HL-60 (cell line): ENCODE measurements at regions not wholly inside any gene's neighbourhood (a gene's known extent, or its start where the extent isn't known, plus 50 kb on each side); places are given as distances from the start of the nearest gene placed in this dataset.

ENCODE experiments used
- DNase-seq, 2 experiments: peaks; one replicate each; pipeline ENCODE4 v3.0.0-alpha.2; 2010 to 2020; ENCODE audit warnings: low read depth in 1 of 2, low spot score in 1 of 2
- H3K27ac ChIP-seq: fragments of 250-450 bp; sonication (Bioruptor Pico); replicated peaks from 2 replicates; pipeline ENCODE4 v1.5.1; 2020; ENCODE audit warnings: mild to moderate bottlenecking, moderate library complexity
- H3K27me3 ChIP-seq: fragments of 250-450 bp; sonication (Bioruptor Pico); 2 replicates; pipeline ENCODE4 v1.5.1; 2021; ENCODE audit warnings: mild to moderate bottlenecking, moderate library complexity; ENCODE audit not compliant: insufficient read depth, poor library complexity, severe bottlenecking
- H3K4me3 ChIP-seq: replicated peaks from 2 replicates; pipeline ENCODE4 v1.5.1; 2011; ENCODE audit warnings: mild to moderate bottlenecking, control low read depth, low read length; ENCODE audit not compliant: insufficient read depth
- GABPA ChIP-seq: IDR thresholded peaks from 2 replicates; pipeline ENCODE4 v1.6.1; 2012; ENCODE audit warnings: low read depth
- POLR2AphosphoS5 ChIP-seq: IDR thresholded peaks from 2 replicates; pipeline ENCODE4 v1.6.1; 2012; ENCODE audit warnings: low read depth
- SPI1 ChIP-seq: IDR thresholded peaks from 2 replicates; pipeline ENCODE4 v1.6.1; 2012; ENCODE audit warnings: low read depth, mild to moderate bottlenecking, borderline replicate concordance
- TF ChIP-seq, protein P1 (sequence below): IDR thresholded peaks from one replicate; pipeline ENCODE4 v1.5.1; 2011; ENCODE audit warnings: low read length, control low read depth, inconsistent platforms; ENCODE audit not compliant: insufficient read depth
- TF ChIP-seq, protein P2 (sequence below): IDR thresholded peaks from 2 replicates; pipeline ENCODE4 v1.6.1; 2012; ENCODE audit warnings: low read depth; ENCODE audit not compliant: insufficient replicate concordance

GRCh38 chr18:54720620-54721019 lies 107.7 kb upstream of the RAB27B start:
- H3K27ac ChIP-seq, result no peak overlapping the region
- no peak overlapping the region for H3K4me3 ChIP-seq
- no peak for DNase-seq
- TF ChIP-seq POLR2AphosphoS5, result no peak
- TF ChIP-seq SPI1, result no peak
- TF ChIP-seq, protein P1, sequence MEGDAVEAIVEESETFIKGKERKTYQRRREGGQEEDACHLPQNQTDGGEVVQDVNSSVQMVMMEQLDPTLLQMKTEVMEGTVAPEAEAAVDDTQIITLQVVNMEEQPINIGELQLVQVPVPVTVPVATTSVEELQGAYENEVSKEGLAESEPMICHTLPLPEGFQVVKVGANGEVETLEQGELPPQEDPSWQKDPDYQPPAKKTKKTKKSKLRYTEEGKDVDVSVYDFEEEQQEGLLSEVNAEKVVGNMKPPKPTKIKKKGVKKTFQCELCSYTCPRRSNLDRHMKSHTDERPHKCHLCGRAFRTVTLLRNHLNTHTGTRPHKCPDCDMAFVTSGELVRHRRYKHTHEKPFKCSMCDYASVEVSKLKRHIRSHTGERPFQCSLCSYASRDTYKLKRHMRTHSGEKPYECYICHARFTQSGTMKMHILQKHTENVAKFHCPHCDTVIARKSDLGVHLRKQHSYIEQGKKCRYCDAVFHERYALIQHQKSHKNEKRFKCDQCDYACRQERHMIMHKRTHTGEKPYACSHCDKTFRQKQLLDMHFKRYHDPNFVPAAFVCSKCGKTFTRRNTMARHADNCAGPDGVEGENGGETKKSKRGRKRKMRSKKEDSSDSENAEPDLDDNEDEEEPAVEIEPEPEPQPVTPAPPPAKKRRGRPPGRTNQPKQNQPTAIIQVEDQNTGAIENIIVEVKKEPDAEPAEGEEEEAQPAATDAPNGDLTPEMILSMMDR, result no peak
- TF ChIP-seq GABPA, result no peak
- TF ChIP-seq, protein P2, sequence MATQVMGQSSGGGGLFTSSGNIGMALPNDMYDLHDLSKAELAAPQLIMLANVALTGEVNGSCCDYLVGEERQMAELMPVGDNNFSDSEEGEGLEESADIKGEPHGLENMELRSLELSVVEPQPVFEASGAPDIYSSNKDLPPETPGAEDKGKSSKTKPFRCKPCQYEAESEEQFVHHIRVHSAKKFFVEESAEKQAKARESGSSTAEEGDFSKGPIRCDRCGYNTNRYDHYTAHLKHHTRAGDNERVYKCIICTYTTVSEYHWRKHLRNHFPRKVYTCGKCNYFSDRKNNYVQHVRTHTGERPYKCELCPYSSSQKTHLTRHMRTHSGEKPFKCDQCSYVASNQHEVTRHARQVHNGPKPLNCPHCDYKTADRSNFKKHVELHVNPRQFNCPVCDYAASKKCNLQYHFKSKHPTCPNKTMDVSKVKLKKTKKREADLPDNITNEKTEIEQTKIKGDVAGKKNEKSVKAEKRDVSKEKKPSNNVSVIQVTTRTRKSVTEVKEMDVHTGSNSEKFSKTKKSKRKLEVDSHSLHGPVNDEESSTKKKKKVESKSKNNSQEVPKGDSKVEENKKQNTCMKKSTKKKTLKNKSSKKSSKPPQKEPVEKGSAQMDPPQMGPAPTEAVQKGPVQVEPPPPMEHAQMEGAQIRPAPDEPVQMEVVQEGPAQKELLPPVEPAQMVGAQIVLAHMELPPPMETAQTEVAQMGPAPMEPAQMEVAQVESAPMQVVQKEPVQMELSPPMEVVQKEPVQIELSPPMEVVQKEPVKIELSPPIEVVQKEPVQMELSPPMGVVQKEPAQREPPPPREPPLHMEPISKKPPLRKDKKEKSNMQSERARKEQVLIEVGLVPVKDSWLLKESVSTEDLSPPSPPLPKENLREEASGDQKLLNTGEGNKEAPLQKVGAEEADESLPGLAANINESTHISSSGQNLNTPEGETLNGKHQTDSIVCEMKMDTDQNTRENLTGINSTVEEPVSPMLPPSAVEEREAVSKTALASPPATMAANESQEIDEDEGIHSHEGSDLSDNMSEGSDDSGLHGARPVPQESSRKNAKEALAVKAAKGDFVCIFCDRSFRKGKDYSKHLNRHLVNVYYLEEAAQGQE, result no peak
- peaks cover 5% of the 10 kb centered on the region for H3K27me3 ChIP-seq

DNA sequence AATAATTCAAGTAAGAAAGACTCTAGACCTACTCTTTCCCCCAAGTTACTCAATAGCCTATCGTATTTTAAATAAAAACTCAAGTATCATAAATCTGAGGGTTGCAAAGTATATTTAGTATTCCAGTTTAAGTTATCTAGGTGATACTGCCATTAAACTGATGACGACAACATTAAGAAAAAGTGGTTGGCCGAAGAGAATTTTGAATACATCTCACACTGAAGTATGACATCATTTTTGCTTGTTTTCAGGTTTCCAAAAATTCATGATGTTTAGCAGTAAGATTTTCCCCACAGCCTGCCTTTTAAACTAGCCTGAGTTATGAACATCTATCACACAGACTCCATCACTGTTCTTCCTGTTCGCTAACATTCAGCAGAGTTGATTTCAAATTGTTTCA lies 102.1 kb upstream of the RAB27B start:
- TF ChIP-seq POLR2AphosphoS5 (no peak), SPI1 (no peak), GABPA (no peak)
- TF ChIP-seq, protein P2, result no peak
- TF ChIP-seq, protein P1, result no peak
- DNase-seq, result no peak
- H3K27me3 ChIP-seq, result no peaks in the 10 kb centered on the region
- no peak overlapping the region for H3K27ac ChIP-seq
- H3K4me3 ChIP-seq, result no peak overlapping the region

- no peak overlapping the region for H3K27ac ChIP-seq
- no peak for DNase-seq
- H3K4me3 ChIP-seq, result no peak overlapping the region
- TF ChIP-seq, protein P1, result no peak
- TF ChIP-seq GABPA, result no peak
- TF ChIP-seq, protein P2, result no peak
- no peak for TF ChIP-seq SPI1
- TF ChIP-seq POLR2AphosphoS5, result no peak
- no peaks in the 10 kb centered on the region for H3K27me3 ChIP-seq
Observed at GRCh38 chr18:54734059-54734458, 94.2 kb upstream of the RAB27B start.
